ENCODE measurements at regions not wholly inside any gene's neighbourhood (a gene's known extent, or its start where the extent isn't known, plus 50 kb on each side); places are given as distances from the start of the nearest gene placed in this dataset.

DNA sequence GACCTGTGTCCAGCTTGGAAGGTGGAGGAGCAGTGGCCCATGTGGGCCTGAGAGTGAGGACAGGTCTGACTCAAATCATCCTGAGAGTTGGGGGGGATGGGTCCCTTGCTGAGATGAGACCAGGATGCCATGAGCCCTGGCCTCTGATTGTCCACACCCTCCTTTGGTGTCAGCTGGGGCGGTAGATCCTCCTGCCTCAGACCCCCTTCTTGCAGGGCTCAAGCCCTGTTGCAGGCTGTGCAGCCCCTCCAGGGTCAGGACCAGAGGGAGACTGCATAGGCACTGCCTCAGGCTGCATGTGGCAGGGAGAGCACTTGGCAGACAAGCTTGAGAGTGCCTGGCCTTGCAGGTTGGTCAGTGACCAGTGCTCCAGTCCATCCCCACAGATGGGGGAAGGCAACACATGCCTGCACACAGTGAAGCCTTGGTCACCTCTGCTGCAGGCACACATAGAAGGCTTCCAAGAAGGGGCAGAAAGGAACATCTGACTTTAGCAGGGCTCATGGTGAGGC is 82.2 kb upstream of the ACTRT2 start:
- no peak for TF ChIP-seq CTCF (IDR thresholded peaks at IDR 0.05 in 4 of 5, conservative IDR thresholded peaks at IDR 0.05 in 1 of 5)
- no peak for TF ChIP-seq POLR2A (IDR thresholded peaks at IDR 0.05)

Measured in gastrocnemius medialis (tissue), 4 donors.